Cardiac septum (tissue), 1 donor: ENCODE measurements at regions not wholly inside any gene's neighbourhood (a gene's known extent, or its start where the extent isn't known, plus 50 kb on each side); places are given as distances from the start of the nearest gene placed in this dataset.
"Not testable (repeated sequence)": the region's sequence is repeated elsewhere in the genome, so short reads cannot be mapped to it uniquely, and the experiment has no call there.

Experiments
- DNase-seq: peaks from one replicate; pipeline ENCODE4 v3.0.0-alpha.2; 2020; ENCODE audit warnings: low spot score
- intact Hi-C: fragments of 100-400 bp; cut with DNase I; formaldehyde crosslinking; loops from one replicate; pipeline ENCODE4 v1.14.0; 2022
- donor health status: DM: no; HTN: no; CAD: no.

DNA sequence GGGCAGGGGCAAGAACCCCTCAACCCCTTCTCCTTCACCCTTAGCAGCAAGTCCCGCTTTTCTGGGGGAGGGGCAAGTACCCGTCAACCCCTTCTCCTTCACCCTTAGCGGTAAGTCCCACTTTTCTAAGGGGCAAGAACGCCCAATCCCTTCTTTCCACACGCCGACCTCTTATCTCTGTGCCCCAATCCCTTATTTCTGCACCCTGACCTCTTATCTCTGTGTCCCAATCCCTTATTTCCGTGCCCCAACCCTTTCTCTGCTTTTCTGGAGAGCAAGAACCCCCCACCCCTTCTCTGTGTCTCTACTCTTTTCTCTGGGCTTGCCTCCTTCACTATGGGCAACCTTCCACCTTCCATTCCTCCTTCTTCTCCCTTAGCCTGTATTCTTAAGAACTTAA, 225.0 kb upstream of the DUSP10 start:
- intact Hi-C loops, DNase-seq: not testable (repeated sequence)

DNA sequence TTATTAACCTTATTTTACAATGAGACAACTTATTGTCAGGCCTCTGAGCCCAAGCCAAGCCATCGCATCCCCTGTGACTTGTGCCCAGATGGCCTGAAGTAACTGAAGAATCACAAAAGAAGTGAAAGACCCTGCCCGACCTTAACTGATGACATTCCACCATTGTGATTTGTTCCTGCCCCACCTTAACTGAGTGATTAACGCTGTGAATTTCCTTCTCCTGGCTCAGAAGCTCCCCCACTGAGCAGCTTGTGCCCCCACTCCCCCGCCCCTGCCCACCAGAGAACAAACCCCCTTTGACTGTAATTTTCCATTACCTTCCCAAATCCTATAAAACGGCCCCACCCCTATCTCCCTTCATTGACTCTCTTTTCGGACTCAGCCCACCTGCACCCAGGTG, 224.0 kb upstream of the DUSP10 start:
- intact Hi-C loops, DNase-seq: not testable (repeated sequence)

DNA sequence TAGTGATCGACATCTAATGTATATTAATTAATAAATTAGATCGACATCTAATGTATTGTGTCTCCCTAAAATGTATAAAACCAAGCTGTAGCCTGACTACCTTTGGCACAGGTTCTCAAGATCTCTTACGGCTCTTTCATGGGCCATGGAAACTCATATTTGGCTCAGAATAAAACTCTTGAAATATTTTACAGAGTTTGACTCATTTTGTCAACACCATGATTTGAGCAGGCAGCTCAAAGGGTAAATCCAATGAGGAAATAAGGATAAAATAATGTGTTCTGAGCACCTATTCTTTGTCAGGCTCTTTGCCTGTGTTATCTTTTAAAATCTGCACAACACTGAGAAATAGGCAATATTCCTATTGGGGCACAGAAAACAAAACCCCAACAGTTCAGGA, 223.4 kb upstream of the DUSP10 start:
- intact Hi-C loops = no loop called here

DNA sequence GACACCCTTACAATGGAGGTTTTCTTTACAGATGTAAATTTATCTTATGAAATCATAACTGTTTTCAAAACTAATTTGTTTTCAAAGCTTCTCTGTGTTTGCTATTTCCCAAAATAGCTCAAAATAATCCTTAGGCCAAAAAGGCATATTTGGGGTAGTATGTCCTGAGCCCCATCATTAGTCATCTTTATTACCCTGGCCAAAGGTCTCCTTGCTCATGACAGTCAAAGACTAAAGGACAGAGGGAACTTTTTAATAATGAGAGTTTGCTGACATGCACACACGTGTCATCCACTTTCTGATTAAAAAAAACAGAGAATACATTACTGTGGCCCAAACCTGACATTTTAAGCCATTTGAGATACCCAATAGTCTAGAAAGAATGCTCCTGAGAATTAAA, 221.9 kb upstream of the DUSP10 start:
- no peak for DNase-seq
- intact Hi-C loops = no loop called here

More for the DNA sequence above, 223.4 kb upstream of the DUSP10 start:
- DNase-seq = no peak

DNA sequence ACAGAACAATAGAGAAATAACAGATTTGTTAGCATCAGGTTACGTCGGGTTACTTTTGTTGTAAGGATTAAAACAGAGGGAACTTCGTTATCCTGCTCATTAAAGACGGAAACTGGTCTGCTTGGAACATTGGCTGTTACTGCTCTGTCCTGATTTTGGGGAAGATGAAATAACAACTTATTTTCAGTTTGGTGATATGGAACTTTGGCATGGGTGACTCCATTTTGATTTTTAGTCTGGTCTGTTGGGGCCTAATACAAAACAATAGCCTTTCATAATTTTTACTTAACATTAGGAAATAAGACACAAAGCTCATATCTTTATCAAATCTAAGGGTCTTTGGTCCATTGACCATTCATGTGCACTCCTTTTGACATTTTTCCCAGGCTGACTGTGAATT, 220.5 kb upstream of the DUSP10 start:
- intact Hi-C loops = no loop called here
- DNase-seq = no peak

DNA sequence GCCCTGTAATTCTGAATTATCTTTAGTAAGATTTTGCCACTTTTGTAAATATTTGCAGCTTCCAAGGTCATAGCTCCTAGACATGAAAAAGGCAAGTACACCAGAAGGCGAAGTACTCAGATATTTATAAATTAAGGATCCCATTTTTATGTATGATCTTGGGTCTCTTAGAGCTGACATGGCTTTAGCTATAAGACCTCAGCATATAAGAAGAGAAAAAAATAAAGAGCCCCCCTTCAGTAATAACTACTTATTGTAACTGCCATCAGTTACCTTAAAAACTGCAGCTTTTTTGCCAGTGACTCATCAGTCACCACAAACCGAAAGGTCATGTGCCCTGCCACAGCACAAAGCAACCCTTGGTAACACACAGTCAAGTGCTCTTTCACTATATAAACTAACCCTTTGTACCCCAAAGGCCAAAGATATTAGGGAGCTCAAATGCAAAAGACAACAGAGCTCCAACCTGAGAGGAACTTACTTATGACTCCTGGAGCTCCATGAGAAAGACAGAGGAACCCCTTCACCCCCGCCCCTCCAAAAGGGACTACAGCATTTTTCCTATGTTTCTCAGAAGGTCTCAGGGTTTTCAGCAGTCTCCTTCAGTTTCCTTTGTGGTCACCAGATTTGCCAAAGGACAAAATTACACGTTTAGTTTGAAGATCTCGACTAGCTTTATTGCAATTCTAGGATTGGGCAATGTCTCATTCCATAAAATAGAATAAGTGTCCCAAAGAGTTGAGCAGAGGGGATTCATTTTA, 219.8 kb upstream of the DUSP10 start:
- intact Hi-C loops = no loop called here
- DNase-seq = no peak

DNA sequence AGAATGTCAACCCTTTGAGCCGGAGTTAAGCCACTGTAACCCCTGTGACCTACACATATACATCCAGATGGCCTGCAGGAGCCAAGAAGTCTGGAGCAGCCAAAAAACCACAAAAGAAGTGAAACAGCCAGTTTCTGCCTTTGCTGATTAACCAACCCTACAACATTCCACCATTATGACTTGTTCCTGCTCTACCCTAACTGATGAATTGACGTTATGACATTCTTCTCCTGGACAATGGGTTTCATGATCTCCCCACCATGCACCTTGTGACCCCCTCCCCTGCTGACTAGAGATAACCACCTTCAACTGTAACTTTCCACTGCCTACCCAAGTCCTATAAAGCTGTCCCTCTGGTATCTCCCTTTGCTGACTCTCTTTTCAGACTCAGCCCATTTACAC, 216.3 kb upstream of the DUSP10 start:
- DNase-seq, intact Hi-C loops: not testable (repeated sequence)

DNA sequence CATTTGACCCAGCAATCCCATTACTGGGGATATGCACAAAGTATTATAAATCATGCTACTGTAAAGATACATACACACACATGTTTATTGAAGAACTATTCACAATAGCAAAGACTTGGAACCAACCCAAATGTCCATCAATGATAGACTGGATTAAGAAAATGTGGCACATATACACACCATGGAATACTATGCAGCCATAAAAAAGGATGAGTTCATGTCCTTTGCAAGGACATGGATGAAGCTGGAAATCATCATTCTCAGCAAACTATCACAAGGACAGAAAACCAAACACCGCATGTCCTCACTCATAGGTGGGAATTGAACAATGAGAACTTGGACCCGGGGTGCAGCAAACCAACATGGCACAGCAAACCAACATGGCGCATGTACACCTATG, 215.5 kb upstream of the DUSP10 start:
- intact Hi-C loops, DNase-seq: not testable (repeated sequence)

DNA sequence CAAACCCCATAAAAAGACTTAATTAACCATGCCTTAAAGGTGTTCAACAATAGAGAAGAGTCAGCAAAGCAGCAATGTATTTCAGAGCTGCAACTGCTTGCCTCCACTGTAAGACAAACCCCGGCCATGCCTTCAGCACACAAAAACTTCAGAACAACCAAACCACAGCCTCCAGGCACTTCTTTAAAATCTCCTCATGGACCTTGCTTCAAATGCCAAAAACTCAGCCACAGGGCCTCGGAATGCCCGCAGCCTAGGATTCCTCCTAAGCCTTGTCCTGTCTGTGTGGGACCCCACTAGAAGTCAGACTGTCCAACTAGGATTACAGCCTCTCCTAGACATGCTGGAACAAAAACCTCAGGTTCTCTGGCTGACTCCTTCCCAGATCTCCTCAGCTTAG, 208.1 kb upstream of the DUSP10 start:
- intact Hi-C loops = no loop called here
- DNase-seq = no peak

DNA sequence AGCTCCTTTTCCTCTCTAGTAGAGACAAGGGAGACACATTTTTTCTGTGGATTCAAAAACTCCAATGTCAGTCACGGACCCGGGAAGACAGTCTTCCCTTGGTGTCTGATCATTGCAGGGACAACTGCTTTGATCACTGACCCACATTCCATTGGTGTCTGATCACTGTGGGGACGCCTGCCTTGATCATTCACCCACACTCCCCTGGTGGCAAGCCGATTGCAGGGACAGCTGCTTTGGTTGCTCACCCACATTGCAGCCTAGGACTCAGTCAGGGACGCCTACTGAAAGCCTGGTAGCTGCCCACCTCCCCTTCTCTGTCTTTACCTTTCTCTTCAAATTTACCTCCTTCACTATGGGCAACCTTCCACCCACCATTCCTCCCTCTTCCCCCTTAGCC, 206.6 kb upstream of the DUSP10 start:
- intact Hi-C loops = no loop called here
- DNase-seq = no peak

DNA sequence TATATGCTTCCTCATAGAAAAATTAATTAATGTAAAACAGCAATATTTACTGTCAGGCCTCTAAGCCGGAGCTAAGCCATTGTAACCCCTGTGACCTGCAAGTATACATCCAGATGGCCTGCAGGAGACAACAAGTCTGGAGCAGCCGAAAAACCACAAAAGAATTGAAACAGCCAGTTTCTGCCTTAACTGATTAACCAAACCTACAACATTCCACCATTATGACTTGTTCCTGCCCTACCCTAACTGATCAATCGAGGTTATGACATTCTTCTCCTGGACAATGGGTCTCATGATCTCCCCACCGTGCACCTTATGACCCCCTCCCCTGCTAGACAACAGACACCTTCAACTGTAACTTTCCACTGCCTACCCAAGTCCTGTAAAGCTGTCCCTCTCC, 205.8 kb upstream of the DUSP10 start:
- intact Hi-C loops = no loop called here
- DNase-seq = no peak

DNA sequence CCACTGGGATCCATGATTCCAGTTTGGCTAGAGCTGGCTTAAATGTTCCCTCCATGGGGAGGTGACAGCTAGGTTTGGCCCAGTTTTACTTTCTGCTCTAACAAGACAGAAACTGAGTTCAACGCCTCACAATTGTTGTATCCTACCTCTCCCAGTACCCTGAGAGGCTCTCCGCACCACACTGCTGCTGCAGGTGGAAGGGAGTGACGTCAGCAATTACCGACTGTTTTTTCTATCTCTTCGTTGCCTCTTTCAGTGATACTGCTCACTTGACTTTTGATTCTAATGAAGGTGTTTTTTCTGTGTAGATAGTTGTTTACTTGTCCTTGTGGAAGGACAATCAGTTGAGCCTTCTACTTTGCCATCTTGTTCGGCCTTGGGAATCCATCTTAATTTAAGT, 204.9 kb upstream of the DUSP10 start:
- intact Hi-C loops = no loop called here
- DNase-seq = no peak

DNA sequence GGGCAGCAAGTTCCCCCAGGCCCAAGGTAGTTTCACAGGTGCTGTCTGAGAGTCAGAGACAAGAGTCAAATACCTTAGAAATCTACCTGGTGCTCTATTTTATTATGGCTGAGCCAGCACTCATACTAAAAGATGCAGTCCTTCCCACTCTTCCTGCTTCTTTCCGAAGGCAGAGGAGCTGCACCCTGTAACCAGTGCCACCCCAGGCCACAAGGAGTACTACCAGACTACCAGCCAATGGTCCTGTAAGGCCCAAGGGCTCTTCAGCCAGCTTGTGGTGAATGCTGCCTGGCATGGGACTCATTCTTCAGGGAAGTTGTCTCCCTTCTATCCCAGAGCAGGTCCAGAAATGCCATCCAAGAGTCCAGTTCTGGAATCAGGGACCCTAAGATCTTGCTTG, 203.8 kb upstream of the DUSP10 start:
- DNase-seq = no peak
- intact Hi-C loops = no loop called here

DNA sequence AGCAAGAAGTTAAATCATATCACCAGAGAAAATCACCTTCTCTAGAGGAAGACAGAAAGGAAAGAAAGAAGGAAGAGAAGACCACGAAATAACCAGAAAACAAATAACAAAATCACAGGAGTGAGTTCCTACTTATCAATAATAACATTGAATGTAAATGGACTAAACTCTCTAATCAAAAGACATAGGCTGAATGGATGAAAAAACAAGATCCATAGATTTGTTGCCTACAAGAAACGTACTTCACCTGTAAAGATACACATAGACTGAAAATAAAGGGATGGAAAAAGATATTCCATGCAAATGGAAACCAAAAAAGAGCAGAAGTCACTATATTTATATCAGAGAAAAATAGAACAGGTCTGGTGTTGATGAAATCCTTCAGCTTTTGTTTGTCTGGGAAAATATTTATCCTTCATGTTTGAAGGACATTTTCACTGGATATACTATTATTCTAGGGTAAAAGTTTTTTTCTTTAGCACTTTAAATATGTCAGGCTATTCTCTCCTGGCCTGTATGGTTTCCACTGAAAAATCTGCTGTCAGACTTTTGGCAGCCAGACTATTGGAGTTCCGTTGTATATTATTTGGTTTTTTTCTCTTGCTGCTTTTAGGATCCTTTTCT, 202.5 kb upstream of the DUSP10 start:
- intact Hi-C loops = no loop called here
- DNase-seq = no peak

DNA sequence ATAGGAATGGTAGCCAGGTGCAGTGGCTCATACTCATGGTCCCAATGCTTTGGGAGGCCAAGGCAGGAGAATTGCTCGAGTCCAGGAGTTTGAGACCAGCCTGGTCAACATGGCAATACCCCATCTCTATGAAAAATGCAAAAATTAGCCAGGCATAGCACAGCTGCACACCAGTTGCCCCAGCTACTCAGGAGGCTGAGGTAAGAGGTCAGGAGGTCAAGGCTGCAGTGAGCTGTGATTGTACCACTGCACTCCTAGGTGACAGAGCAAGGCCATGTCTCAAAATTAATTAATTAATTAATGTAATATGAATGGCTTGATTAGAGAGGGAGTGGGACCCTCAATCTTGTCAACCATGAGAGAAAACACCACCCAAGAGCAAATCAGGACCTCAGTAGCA, 198.7 kb upstream of the DUSP10 start:
- intact Hi-C loops = no loop called here

DNA sequence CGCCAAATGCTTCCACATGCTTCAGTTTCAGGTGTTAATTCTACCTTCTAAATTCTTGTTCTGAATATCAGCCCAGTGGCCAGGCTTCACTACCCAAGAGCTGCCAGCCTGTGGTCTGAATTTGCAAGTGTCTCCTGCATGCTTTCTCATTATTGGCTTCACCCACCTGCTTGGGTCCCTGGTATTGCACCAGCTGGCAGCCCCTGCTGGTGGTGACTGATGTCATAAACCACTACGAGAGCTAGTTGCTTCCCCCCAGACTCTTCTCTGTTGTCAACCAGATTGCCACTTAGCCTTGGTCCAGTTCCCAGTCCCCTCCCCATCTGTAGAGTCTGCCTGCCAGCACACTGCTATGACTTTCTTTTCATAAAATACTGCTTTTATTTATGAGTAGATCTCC, 197.7 kb upstream of the DUSP10 start:
- DNase-seq = no peak
- intact Hi-C loops = no loop called here

More for the DNA sequence above, 198.7 kb upstream of the DUSP10 start:
- no peak for DNase-seq

DNA sequence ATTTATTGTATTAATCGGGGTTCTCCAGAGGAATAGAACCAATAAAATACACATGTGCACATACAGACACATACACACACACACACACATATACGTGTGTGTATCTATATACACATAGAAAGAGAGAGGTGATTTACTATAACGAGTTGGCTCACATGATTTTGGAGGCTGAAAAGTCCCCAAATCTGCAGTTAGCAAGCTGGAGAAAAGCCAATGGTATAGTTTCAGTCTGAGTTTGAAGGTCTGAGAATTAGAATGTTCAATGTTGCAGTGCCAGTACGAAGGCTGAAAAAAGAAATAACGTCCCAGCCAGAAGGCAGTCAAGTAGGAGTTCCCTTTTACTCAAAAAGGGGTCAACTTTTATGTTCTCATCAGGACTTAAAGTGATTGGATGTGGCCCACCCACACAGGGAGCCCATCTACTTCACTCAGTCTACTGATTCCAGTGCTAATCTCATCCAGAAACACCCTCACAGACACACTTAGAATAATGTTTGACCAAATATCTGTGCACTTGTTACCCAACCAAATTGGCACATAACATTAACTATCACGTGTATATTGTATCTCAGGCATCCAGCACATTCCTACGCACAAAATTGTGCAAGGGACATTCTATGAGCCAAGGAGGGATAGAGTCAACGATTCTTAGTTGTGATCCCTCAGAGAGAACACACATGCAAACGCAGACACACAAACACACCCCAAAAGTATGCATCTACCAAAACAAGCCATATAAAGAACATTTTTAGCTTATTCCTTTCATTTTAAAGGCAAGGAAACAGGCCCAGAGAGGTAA, 195.5 kb upstream of the DUSP10 start:
- DNase-seq = no peak
- intact Hi-C loops = no loop called here

DNA sequence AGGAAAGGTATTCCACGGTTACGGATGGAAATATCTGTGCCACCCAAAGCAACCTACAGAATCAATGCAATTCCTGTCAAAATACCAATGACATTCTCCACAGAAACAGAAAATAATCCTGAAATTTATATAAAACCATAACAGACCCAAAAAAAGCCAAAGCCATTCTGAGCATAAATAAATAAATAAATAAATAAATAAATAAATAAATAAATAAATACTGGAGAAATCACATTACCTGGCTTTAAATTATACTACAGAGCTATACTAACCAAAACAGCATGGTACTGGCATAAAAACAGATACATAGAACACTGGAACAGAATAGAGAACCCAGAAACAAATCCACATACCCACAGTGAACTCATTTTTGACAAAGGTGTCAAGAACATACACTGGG, 191.9 kb upstream of the DUSP10 start:
- intact Hi-C loops = no loop called here

DNA sequence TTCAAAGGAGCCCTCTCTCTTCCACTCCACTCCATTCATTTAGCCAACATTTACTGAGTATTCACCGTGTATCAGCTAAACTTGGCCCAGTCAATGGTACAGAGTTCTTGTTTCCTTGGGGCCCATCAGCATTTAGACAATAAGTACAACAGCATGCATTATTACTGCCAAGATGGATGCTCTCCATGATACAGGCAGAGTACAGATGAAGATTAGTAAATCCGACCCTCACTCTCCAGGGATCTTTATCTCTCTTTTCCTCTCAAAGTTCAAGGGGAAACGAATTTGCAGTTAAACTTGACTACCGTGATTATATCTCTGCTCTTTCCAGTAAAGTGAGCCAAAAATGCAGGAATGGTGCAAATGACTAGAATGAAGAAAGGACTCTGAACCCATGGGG, 184.6 kb upstream of the DUSP10 start:
- intact Hi-C loops = no loop called here
- no peak for DNase-seq

More for the DNA sequence above, 191.9 kb upstream of the DUSP10 start:
- no peak for DNase-seq

DNA sequence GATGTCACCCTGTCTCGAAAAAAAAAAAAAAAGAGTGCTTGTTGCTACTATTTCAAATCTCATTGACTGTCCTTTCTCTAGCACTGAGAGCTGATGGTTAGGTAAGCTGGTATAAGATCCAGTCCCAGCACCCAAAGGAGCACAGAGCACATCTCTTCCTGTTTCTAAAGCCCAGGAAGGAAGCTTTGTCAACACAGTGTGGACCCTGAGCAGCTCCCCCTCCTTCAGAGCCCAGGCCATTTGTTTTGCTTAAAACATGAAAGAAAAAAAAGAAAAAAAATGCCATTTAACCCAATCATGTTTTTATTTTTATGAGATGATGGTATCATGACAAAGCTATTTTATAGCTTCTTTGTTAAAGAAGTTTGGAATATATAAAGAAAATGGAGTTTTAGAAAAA, 184.1 kb upstream of the DUSP10 start:
- no peak for DNase-seq
- intact Hi-C loops = no loop called here
